Caco-2 (cell line): ENCODE measurements at regions not wholly inside any gene's neighbourhood (a gene's known extent, or its start where the extent isn't known, plus 50 kb on each side); places are given as distances from the start of the nearest gene placed in this dataset.

Source experiments
- BruUV-seq: library from RNA; stranded (reverse); fragments of 400-500 nt; replicated peaks from 2 replicates; lab custom pipeline; 2021; lab: Mats Ljungman, UMichigan
- CTCF ChIA-PET: fragments of 300-600 bp; sonication (Branson Sonifier 250); formaldehyde crosslinking; loops from one replicate; lab custom pipeline; 2022; ENCODE audit warnings: antibody characterized with exemption; lab: Charles Lee
- POLR2A ChIA-PET: fragments of 300-600 bp; sonication (Branson Sonifier 250); formaldehyde crosslinking; loops from one replicate; lab custom pipeline; 2022; ENCODE audit warnings: antibody characterized with exemption; lab: Charles Lee
- DNase-seq, 2 experiments: peaks; one replicate each; pipeline versions ENCODE4 v3.0.0 to v3.0.0-alpha.2; 2020 to 2022
- H3K27me3 ChIP-seq: replicated peaks from 2 replicates; pipeline ENCODE4 v1.6.0; 2011; ENCODE audit warnings: low read length; ENCODE audit not compliant: control insufficient read depth, insufficient read depth
- H3K36me3 ChIP-seq: 2 replicates; pipeline ENCODE4 v1.5.1; 2011; ENCODE audit warnings: low read length; ENCODE audit not compliant: control insufficient read depth, insufficient read depth
- H3K4me1 ChIP-seq: fragments of 250-450 bp; sonication (Bioruptor Pico); 2 replicates; pipeline ENCODE4 v1.5.1; 2020; ENCODE audit warnings: mild to moderate bottlenecking
- H3K4me3 ChIP-seq: 2 replicates; pipeline ENCODE4 v1.5.1; 2011; ENCODE audit warnings: low read depth, mild to moderate bottlenecking, control low read depth, low read length
- H3K9me3 ChIP-seq: fragments of 250-450 bp; sonication (Bioruptor Pico); 2 replicates; pipeline ENCODE4 v1.5.1; 2020; ENCODE audit warnings: mild to moderate bottlenecking, moderate library complexity
- H3K27ac Mint-ChIP-seq: one replicate; pipeline ENCODE4 v1.8.0; 2022; ENCODE audit warnings: mixed read lengths; ENCODE audit not compliant: unreplicated experiment
- H3K27me3 Mint-ChIP-seq: one replicate; pipeline ENCODE4 v1.8.0; 2022; ENCODE audit warnings: mixed read lengths; ENCODE audit not compliant: insufficient read depth, unreplicated experiment
- H3K36me3 Mint-ChIP-seq: one replicate; pipeline ENCODE4 v1.8.0; 2022; ENCODE audit warnings: mild to moderate bottlenecking, mixed read lengths; ENCODE audit not compliant: insufficient read depth, unreplicated experiment
- H3K4me1 Mint-ChIP-seq: one replicate; pipeline ENCODE4 v1.8.0; 2022; ENCODE audit warnings: low read depth, mixed read lengths; ENCODE audit not compliant: unreplicated experiment
- H3K4me3 Mint-ChIP-seq: one replicate; pipeline ENCODE4 v1.8.0; 2022; ENCODE audit warnings: mild to moderate bottlenecking, moderate library complexity, mixed read lengths; ENCODE audit not compliant: unreplicated experiment
- H3K9me3 Mint-ChIP-seq: one replicate; pipeline ENCODE4 v1.8.0; 2022; ENCODE audit warnings: mixed read lengths; ENCODE audit not compliant: unreplicated experiment
- CTCF ChIP-seq, 2 experiments: fragments of 200-600 bp in 1 of 2; IDR thresholded peaks; 1 replicate in 1 of 2; 2 replicates in 1 of 2; pipeline versions ENCODE4 v1.5.1 to v1.8.0; 2011 to 2022; ENCODE audit warnings: antibody characterized with exemption in 1 of 2, control low read depth in 1 of 2, inconsistent platforms in 1 of 2, low read depth in 1 of 2, low read length in 1 of 2, mild to moderate bottlenecking in 1 of 2, moderate library complexity in 1 of 2; ENCODE audit not compliant: insufficient read depth in 1 of 2, severe bottlenecking in 1 of 2, unreplicated experiment in 1 of 2
- intact Hi-C: fragments of 100-400 bp; cut with micrococcal nuclease; formaldehyde crosslinking; loops from one replicate; pipeline ENCODE4 v1.10.0; 2022; ENCODE audit not compliant: unreplicated experiment

- Histone ChIP-seq H3K9me3 (no peaks in the 10 kb centered on the region), H3K27me3 (no peaks in the 10 kb centered on the region), H3K4me3 (no peak overlapping the region), H3K4me1 (no peaks in the 10 kb centered on the region), H3K36me3 (no peaks in the 10 kb centered on the region)
- POLR2A ChIA-PET, result no interaction called here
- intact Hi-C loops, result loop anchor here (2.0 kb wide), 1 partner anchor 305 kb away; no protein-coding TSS in a partner anchor
- Mint-ChIP-seq H3K9me3 (no peaks in the 10 kb centered on the region), H3K36me3 (no peaks in the 10 kb centered on the region), H3K27ac (no peak overlapping the region), H3K27me3 (peaks cover 17% of the 10 kb centered on the region), H3K4me1 (no peaks in the 10 kb centered on the region), H3K4me3 (no peak overlapping the region)
- TF ChIP-seq CTCF (IDR thresholded peaks at IDR 0.05; ENCODE audit: insufficient read depth in 1 of 2, low read depth in 1 of 2, low read length in 1 of 2, severe bottlenecking in 1 of 2, unreplicated experiment in 1 of 2), result no peak
- no peak for DNase-seq
- BruUV-seq, result no TSS peak
- CTCF ChIA-PET, result no interaction called here
These were observed 131.6 kb upstream of the MGMT start for GRCh38 chr10:129335396-129335795.

GRCh38 chr10:129335942-129336341, 131.1 kb upstream of the MGMT start:
- Histone ChIP-seq H3K9me3 (no peaks in the 10 kb centered on the region), H3K36me3 (no peaks in the 10 kb centered on the region), H3K27me3 (no peaks in the 10 kb centered on the region), H3K4me1 (no peaks in the 10 kb centered on the region), H3K4me3 (no peak overlapping the region)
- Mint-ChIP-seq H3K4me1 (no peaks in the 10 kb centered on the region), H3K9me3 (no peaks in the 10 kb centered on the region), H3K36me3 (no peaks in the 10 kb centered on the region), H3K4me3 (no peak overlapping the region), H3K27me3 (peaks cover 15% of the 10 kb centered on the region), H3K27ac (no peak overlapping the region)
- ChIA-PET POLR2A (no interaction called here), CTCF (no interaction called here)
- no TSS peak for BruUV-seq
- intact Hi-C loops, result loop anchor here (2.0 kb wide), 1 partner anchor 305 kb away; no protein-coding TSS in a partner anchor
- no peak for TF ChIP-seq CTCF (IDR thresholded peaks at IDR 0.05; ENCODE audit: insufficient read depth in 1 of 2, low read depth in 1 of 2, low read length in 1 of 2, severe bottlenecking in 1 of 2, unreplicated experiment in 1 of 2)
- DNase-seq, result no peak

- no TSS peak for BruUV-seq
- intact Hi-C loops, result no loop called here
These were observed 127.8 kb upstream of the MGMT start for GRCh38 chr10:129339191-129339590.

More at GRCh38 chr10:129339191-129339590, 127.8 kb upstream of the MGMT start:
- TF ChIP-seq CTCF (IDR thresholded peaks at IDR 0.05; ENCODE audit: insufficient read depth in 1 of 2, low read depth in 1 of 2, low read length in 1 of 2, severe bottlenecking in 1 of 2, unreplicated experiment in 1 of 2), result no peak
- H3K9me3 Mint-ChIP-seq, result no peaks in the 10 kb centered on the region
- Histone ChIP-seq H3K4me1 (no peaks in the 10 kb centered on the region), H3K36me3 (no peaks in the 10 kb centered on the region), H3K27me3 (no peaks in the 10 kb centered on the region), H3K4me3 (no peak overlapping the region), H3K9me3 (no peaks in the 10 kb centered on the region)
- no peaks in the 10 kb centered on the region for H3K4me1 Mint-ChIP-seq
- CTCF ChIA-PET, result no interaction called here
- H3K36me3 Mint-ChIP-seq, result no peaks in the 10 kb centered on the region
- H3K27ac Mint-ChIP-seq, result no peak overlapping the region
- no peak overlapping the region for H3K4me3 Mint-ChIP-seq
- POLR2A ChIA-PET, result no interaction called here
- peaks cover 15% of the 10 kb centered on the region for H3K27me3 Mint-ChIP-seq
- no peak for DNase-seq
